ENCODE measurements at regions not wholly inside any gene's neighbourhood (a gene's known extent, or its start where the extent isn't known, plus 50 kb on each side); places are given as distances from the start of the nearest gene placed in this dataset.

DNA sequence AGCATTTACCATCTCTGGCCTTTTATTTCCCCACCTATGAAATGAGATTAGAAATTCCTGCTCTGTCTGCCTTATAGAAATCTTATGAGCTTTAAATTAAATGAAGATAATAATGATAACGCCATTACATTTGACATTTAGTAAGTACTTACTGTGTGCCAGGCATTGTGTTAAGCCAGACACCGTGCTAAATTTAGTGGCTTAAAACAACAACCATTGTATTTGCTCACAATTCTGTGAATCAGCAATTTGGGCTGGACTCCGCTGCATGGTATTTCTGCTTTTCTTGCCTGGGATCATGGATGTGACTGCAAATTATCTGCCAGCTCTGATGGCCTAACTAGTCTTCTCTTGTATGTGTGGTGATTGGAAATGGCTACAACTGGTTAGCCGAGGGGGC is 56.4 kb upstream of the CCDC6 start:
- TF ChIP-seq FOXK1 (CRISPR knock-in tag; IDR thresholded peaks at IDR 0.05) (no peak), NR2C2 (CRISPR knock-in tag; IDR thresholded peaks at IDR 0.05) (no peak), CREB1 (CRISPR knock-in tag; IDR thresholded peaks at IDR 0.05) (no peak), NFE2L1 (CRISPR knock-in tag; IDR thresholded peaks at IDR 0.05) (no peak), CBFB (CRISPR knock-in tag; IDR thresholded peaks at IDR 0.05; ENCODE audit: low read depth) (no peak), CREM (CRISPR knock-in tag; IDR thresholded peaks at IDR 0.05) (no peak), NFYB (CRISPR knock-in tag; conservative IDR thresholded peaks at IDR 0.05; ENCODE audit: low read depth) (no peak), ETV6 (CRISPR knock-in tag; IDR thresholded peaks at IDR 0.05) (no peak)
- TF ChIP-seq, protein P1, sequence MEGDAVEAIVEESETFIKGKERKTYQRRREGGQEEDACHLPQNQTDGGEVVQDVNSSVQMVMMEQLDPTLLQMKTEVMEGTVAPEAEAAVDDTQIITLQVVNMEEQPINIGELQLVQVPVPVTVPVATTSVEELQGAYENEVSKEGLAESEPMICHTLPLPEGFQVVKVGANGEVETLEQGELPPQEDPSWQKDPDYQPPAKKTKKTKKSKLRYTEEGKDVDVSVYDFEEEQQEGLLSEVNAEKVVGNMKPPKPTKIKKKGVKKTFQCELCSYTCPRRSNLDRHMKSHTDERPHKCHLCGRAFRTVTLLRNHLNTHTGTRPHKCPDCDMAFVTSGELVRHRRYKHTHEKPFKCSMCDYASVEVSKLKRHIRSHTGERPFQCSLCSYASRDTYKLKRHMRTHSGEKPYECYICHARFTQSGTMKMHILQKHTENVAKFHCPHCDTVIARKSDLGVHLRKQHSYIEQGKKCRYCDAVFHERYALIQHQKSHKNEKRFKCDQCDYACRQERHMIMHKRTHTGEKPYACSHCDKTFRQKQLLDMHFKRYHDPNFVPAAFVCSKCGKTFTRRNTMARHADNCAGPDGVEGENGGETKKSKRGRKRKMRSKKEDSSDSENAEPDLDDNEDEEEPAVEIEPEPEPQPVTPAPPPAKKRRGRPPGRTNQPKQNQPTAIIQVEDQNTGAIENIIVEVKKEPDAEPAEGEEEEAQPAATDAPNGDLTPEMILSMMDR (IDR thresholded peaks at IDR 0.05): no peak
- TF ChIP-seq, protein P2, sequence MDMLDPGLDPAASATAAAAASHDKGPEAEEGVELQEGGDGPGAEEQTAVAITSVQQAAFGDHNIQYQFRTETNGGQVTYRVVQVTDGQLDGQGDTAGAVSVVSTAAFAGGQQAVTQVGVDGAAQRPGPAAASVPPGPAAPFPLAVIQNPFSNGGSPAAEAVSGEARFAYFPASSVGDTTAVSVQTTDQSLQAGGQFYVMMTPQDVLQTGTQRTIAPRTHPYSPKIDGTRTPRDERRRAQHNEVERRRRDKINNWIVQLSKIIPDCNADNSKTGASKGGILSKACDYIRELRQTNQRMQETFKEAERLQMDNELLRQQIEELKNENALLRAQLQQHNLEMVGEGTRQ (CRISPR knock-in tag; IDR thresholded peaks at IDR 0.05): no peak

All from WTC11 (cell line).